K562 (cell line): ENCODE measurements at regions not wholly inside any gene's neighbourhood (a gene's known extent, or its start where the extent isn't known, plus 50 kb on each side); places are given as distances from the start of the nearest gene placed in this dataset.

Source experiments
- CBX5 ChIP-seq: IDR thresholded peaks from 2 replicates; pipeline ENCODE4 v1.6.1; 2014; ENCODE audit warnings: low read depth, borderline replicate concordance
- DPF2 ChIP-seq: fragments of 450-650 bp; IDR thresholded peaks from 2 replicates; pipeline ENCODE4 v1.6.1; 2016
- EP300 ChIP-seq: IDR thresholded peaks from 2 replicates; pipeline ENCODE4 v1.6.1; 2012; ENCODE audit warnings: low read length, improper control_type of control experiment
- EZH2 ChIP-seq: IDR thresholded peaks from 2 replicates; pipeline ENCODE4 v1.6.1; 2012; ENCODE audit warnings: low read depth, mild to moderate bottlenecking, inconsistent platforms, low read length, borderline replicate concordance
- TCF7 ChIP-seq: sonication (generic); IDR thresholded peaks from 2 replicates; pipeline ENCODE4 v1.6.1; 2016; ENCODE audit warnings: antibody characterized with exemption, borderline replicate concordance
- ZNF23 ChIP-seq: fragments of 250-450 bp; sonication (Bioruptor Pico); IDR thresholded peaks from 2 replicates; pipeline ENCODE4 v1.4.0; 2020; ENCODE audit warnings: mild to moderate bottlenecking
- ZNF282 ChIP-seq: sonication (generic); formaldehyde crosslinking; IDR thresholded peaks from 2 replicates; pipeline ENCODE4 v1.8.1; 2023; ENCODE audit warnings: missing genetic modification reagents
- ZNF316 ChIP-seq: fragments of 450-650 bp; IDR thresholded peaks from 2 replicates; pipeline ENCODE4 v1.6.1; 2016
- ZNF561 ChIP-seq: fragments of 450-650 bp; formaldehyde crosslinking; conservative IDR thresholded peaks from 2 replicates; pipeline ENCODE4 v1.4.0; 2020; ENCODE audit warnings: mild to moderate bottlenecking, moderate library complexity
- TF ChIP-seq, protein P1 (sequence below), 3 experiments: IDR thresholded peaks in 2 of 3; conservative IDR thresholded peaks in 1 of 3; 2 replicates each; pipeline ENCODE4 v1.5.1; 2011 to 2012; ENCODE audit warnings: low read length in 3 of 3, mild to moderate bottlenecking in 3 of 3, control low read depth in 2 of 3, improper control_type of control experiment in 1 of 3, inconsistent platforms in 1 of 3, low read depth in 1 of 3, mixed read lengths in 1 of 3, moderate library complexity in 1 of 3; ENCODE audit not compliant: insufficient read depth in 2 of 3
- TF ChIP-seq, protein P2 (sequence below), 2 experiments: fragments of 200-800 bp in 1 of 2; sonication (Bioruptor generic) in 1 of 2; sonication (generic) in 1 of 2; formaldehyde crosslinking in 1 of 2; IDR thresholded peaks in 1 of 2; conservative IDR thresholded peaks in 1 of 2; 2 replicates each; pipeline versions ENCODE4 v1.5.0 to v1.6.1; 2016 to 2020; ENCODE audit warnings: missing compliant biosample characterization in 1 of 2, missing genetic modification characterization in 1 of 2, missing genetic modification reagents in 1 of 2
- TF ChIP-seq, protein P3 (sequence below): fragments of 150-350 bp; conservative IDR thresholded peaks from 2 replicates; pipeline ENCODE4 v1.6.1; 2014; ENCODE audit warnings: low read length
- TF ChIP-seq, protein P4 (sequence below): sonication (generic); formaldehyde crosslinking; IDR thresholded peaks from 2 replicates; pipeline ENCODE4 v1.8.1; 2022; ENCODE audit warnings: missing genetic modification reagents

DNA sequence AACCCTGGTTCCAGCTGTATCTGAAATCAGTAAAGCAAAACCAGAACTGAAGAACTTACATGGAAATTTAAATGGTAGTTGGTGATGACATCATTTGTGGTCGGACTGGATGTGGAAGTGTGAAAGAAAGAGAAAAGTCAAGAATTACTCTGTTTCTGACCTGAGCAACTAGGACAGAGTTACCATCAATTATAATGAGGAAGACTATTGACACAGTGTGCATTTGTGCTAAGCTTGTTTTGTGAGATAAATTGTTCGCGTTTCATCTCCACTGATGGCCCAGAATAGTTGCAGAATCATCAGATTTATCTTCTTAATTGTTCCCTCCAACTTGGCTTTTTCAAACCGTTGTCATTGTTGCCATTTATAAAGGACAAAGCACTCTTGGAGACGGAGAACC, 410.6 kb upstream of the DEPDC1 start:
- no peak for TF ChIP-seq CBX5
- TF ChIP-seq, protein P1, sequence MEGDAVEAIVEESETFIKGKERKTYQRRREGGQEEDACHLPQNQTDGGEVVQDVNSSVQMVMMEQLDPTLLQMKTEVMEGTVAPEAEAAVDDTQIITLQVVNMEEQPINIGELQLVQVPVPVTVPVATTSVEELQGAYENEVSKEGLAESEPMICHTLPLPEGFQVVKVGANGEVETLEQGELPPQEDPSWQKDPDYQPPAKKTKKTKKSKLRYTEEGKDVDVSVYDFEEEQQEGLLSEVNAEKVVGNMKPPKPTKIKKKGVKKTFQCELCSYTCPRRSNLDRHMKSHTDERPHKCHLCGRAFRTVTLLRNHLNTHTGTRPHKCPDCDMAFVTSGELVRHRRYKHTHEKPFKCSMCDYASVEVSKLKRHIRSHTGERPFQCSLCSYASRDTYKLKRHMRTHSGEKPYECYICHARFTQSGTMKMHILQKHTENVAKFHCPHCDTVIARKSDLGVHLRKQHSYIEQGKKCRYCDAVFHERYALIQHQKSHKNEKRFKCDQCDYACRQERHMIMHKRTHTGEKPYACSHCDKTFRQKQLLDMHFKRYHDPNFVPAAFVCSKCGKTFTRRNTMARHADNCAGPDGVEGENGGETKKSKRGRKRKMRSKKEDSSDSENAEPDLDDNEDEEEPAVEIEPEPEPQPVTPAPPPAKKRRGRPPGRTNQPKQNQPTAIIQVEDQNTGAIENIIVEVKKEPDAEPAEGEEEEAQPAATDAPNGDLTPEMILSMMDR (IDR thresholded peaks at IDR 0.05 in 2 of 3, conservative IDR thresholded peaks at IDR 0.05 in 1 of 3; ENCODE audit: insufficient read depth in 2 of 3, low read depth in 1 of 3, low read length in 3 of 3), result no peak
- TF ChIP-seq, protein P2, sequence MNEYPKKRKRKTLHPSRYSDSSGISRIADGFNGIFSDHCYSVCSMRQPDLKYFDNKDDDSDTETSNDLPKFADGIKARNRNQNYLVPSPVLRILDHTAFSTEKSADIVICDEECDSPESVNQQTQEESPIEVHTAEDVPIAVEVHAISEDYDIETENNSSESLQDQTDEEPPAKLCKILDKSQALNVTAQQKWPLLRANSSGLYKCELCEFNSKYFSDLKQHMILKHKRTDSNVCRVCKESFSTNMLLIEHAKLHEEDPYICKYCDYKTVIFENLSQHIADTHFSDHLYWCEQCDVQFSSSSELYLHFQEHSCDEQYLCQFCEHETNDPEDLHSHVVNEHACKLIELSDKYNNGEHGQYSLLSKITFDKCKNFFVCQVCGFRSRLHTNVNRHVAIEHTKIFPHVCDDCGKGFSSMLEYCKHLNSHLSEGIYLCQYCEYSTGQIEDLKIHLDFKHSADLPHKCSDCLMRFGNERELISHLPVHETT (CRISPR knock-in tag; conservative IDR thresholded peaks at IDR 0.05 in 1 of 2, IDR thresholded peaks at IDR 0.05 in 1 of 2), result no peak
- no peak for TF ChIP-seq ZNF282
- TF ChIP-seq DPF2, result no peak
- TF ChIP-seq EP300, result no peak
- TF ChIP-seq ZNF23 (CRISPR knock-in tag), result no peak
- TF ChIP-seq, protein P3, sequence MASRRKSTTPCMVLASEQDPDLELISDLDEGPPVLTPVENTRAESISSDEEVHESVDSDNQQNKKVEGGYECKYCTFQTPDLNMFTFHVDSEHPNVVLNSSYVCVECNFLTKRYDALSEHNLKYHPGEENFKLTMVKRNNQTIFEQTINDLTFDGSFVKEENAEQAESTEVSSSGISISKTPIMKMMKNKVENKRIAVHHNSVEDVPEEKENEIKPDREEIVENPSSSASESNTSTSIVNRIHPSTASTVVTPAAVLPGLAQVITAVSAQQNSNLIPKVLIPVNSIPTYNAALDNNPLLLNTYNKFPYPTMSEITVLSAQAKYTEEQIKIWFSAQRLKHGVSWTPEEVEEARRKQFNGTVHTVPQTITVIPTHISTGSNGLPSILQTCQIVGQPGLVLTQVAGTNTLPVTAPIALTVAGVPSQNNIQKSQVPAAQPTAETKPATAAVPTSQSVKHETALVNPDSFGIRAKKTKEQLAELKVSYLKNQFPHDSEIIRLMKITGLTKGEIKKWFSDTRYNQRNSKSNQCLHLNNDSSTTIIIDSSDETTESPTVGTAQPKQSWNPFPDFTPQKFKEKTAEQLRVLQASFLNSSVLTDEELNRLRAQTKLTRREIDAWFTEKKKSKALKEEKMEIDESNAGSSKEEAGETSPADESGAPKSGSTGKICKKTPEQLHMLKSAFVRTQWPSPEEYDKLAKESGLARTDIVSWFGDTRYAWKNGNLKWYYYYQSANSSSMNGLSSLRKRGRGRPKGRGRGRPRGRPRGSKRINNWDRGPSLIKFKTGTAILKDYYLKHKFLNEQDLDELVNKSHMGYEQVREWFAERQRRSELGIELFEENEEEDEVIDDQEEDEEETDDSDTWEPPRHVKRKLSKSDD, result no peak
- TF ChIP-seq EZH2, result no peak
- TF ChIP-seq ZNF561, result no peak
- TF ChIP-seq ZNF316, result no peak
- TF ChIP-seq, protein P4, sequence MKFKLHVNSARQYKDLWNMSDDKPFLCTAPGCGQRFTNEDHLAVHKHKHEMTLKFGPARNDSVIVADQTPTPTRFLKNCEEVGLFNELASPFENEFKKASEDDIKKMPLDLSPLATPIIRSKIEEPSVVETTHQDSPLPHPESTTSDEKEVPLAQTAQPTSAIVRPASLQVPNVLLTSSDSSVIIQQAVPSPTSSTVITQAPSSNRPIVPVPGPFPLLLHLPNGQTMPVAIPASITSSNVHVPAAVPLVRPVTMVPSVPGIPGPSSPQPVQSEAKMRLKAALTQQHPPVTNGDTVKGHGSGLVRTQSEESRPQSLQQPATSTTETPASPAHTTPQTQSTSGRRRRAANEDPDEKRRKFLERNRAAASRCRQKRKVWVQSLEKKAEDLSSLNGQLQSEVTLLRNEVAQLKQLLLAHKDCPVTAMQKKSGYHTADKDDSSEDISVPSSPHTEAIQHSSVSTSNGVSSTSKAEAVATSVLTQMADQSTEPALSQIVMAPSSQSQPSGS (CRISPR knock-in tag), result no peak
- TF ChIP-seq TCF7, result no peak
